HepG2 (cell line): ENCODE measurements at regions not wholly inside any gene's neighbourhood (a gene's known extent, or its start where the extent isn't known, plus 50 kb on each side); places are given as distances from the start of the nearest gene placed in this dataset.
A peak's percentile ranks its signal among the peaks of the same experiment; 100 is the strongest.

Source experiments
- ATF6 ChIP-seq: sonication (generic); formaldehyde crosslinking; conservative IDR thresholded peaks from 2 replicates; pipeline ENCODE4 v1.4.0; 2020; ENCODE audit warnings: missing genetic modification reagents
- BHLHE40 ChIP-seq: IDR thresholded peaks from 2 replicates; pipeline ENCODE4 v1.6.1; 2011; ENCODE audit warnings: low read length, improper control_type of control experiment
- CTCF ChIP-seq: sonication (generic); formaldehyde crosslinking; IDR thresholded peaks from 2 replicates; pipeline ENCODE4 v1.5.0; 2020; ENCODE audit warnings: mild to moderate bottlenecking, missing genetic modification reagents, moderate library complexity
- EP300 ChIP-seq, 3 experiments: sonication (generic) in 1 of 3; formaldehyde crosslinking in 1 of 3; IDR thresholded peaks; 2 replicates each; pipeline versions ENCODE4 v1.5.1 to v1.6.1; 2011 to 2020; ENCODE audit warnings: low read depth in 2 of 3, low read length in 2 of 3, borderline replicate concordance in 1 of 3, improper control_type of control experiment in 1 of 3, mild to moderate bottlenecking in 1 of 3, missing genetic modification reagents in 1 of 3, moderate library complexity in 1 of 3
- HMG20B ChIP-seq: conservative IDR thresholded peaks from 2 replicates; pipeline ENCODE4 v1.6.1; 2016; ENCODE audit warnings: missing genetic modification reagents, missing compliant biosample characterization
- KLF11 ChIP-seq: IDR thresholded peaks from 2 replicates; pipeline ENCODE4 v1.6.1; 2016; ENCODE audit warnings: missing compliant biosample characterization
- MAFG ChIP-seq: sonication (generic); formaldehyde crosslinking; IDR thresholded peaks from 2 replicates; pipeline ENCODE4 v1.5.1; 2020; ENCODE audit warnings: mild to moderate bottlenecking, missing genetic modification reagents
- MLX ChIP-seq: IDR thresholded peaks from 2 replicates; pipeline ENCODE4 v1.6.1; 2016
- NR2F2 ChIP-seq: IDR thresholded peaks from 2 replicates; pipeline ENCODE4 v1.6.1; 2012; ENCODE audit warnings: low read depth, inconsistent platforms, borderline replicate concordance
- NR3C1 ChIP-seq: sonication (generic); formaldehyde crosslinking; IDR thresholded peaks from 2 replicates; pipeline ENCODE4 v1.4.0; 2020; ENCODE audit warnings: missing genetic modification reagents
- PHF8 ChIP-seq: sonication (generic); formaldehyde crosslinking; IDR thresholded peaks from 2 replicates; pipeline ENCODE4 v1.5.0; 2020; ENCODE audit warnings: missing genetic modification reagents
- RBM22 ChIP-seq: fragments of 200-400 bp; formaldehyde crosslinking; optimal IDR thresholded peaks from 2 replicates; pipeline ENCODE3; 2017; ENCODE audit warnings: mild to moderate bottlenecking, low read length, moderate library complexity
- ZHX2 ChIP-seq, 2 experiments: sonication (generic) in 1 of 2; formaldehyde crosslinking in 1 of 2; IDR thresholded peaks; 2 replicates each; pipeline versions ENCODE4 v1.6.1 to v1.9.0; 2014 to 2022; ENCODE audit warnings: antibody characterized with exemption in 1 of 2, borderline replicate concordance in 1 of 2, inconsistent platforms in 1 of 2, low read depth in 1 of 2, missing genetic modification reagents in 1 of 2
- ZNF558 ChIP-seq: sonication (generic); formaldehyde crosslinking; IDR thresholded peaks from 2 replicates; pipeline ENCODE4 v1.9.0; 2022; ENCODE audit warnings: mild to moderate bottlenecking, missing genetic modification reagents, borderline replicate concordance

- TF ChIP-seq KLF11 (CRISPR knock-in tag) (no peak), CTCF (CRISPR knock-in tag) (peak; percentile 26; the same call in 1 of the 2 replicates), MAFG (no peak), NR3C1 (no peak), ZHX2 (IDR thresholded peaks at IDR 0.05; ENCODE audit: low read depth) (no peak), ZHX2 (CRISPR knock-in tag; IDR thresholded peaks at IDR 0.05; ENCODE audit: borderline replicate concordance) (no peak), MLX (CRISPR knock-in tag) (no peak), PHF8 (CRISPR knock-in tag) (no peak), HMG20B (CRISPR knock-in tag) (no peak), RBM22 (no peak), BHLHE40 (no peak), EP300 (IDR thresholded peaks at IDR 0.05; ENCODE audit: low read depth in 2 of 2, low read length in 2 of 2) (no peak), EP300 (CRISPR knock-in tag; IDR thresholded peaks at IDR 0.05; ENCODE audit: borderline replicate concordance) (no peak), NR2F2 (no peak), ATF6 (CRISPR knock-in tag) (no peak), ZNF558 (no peak)
Observed at GRCh38 chr6:118408863-118409262, 139.2 kb upstream of the PLN start.
